D341Med (cell line): ENCODE measurements at regions not wholly inside any gene's neighbourhood (a gene's known extent, or its start where the extent isn't known, plus 50 kb on each side); places are given as distances from the start of the nearest gene placed in this dataset.
"Not testable (repeated sequence)": the region's sequence is repeated elsewhere in the genome, so short reads cannot be mapped to it uniquely, and the experiment has no call there.

Experiments
- DNase-seq: peaks from one replicate; pipeline ENCODE4 v3.0.0; 2012; ENCODE audit warnings: low spot score

DNA sequence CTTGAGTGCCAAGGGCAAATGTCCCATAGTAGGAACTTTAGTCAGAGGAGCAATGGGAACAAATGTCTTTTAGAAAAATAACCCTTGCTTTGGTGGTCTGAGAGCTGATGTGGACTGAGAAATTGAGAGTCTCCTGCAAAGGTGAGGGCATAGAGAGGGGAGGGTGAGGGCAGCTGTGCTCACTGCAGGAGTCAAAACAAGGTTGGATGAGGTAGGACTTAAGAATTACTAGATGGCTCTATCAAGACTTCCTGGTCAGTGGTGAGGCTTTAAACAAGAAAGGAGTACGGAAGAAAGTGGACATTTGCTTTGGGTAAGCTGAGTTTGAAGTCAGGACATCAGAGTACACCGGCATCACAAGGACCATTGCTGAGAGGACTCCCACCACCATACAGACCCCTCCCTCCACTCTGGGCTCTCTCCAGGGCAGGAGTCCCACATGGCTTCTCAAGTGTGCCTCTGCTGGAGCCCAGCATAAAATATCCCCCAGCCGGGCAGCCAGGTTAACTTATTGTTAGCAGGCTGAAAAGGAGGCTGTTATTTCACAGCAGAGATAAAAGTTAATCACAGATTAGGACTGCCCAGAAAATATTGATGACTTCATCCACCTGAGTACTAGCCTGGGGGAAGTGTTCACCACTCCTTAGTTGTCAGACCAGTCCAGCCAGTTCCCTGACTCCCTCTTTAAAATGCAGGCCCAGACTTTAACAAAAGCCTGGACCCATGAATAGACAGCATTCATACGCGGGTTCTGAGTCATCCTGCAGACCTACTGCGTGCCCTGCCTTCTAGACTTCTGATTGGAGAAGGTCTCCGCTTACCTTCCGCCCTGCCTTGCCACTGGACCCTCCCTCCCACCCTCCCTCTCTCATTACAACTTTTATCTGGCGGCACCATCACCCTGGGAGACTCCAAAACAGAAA, 167.2 kb downstream of the BCL2L11 start:
- not testable (repeated sequence) for DNase-seq

DNA sequence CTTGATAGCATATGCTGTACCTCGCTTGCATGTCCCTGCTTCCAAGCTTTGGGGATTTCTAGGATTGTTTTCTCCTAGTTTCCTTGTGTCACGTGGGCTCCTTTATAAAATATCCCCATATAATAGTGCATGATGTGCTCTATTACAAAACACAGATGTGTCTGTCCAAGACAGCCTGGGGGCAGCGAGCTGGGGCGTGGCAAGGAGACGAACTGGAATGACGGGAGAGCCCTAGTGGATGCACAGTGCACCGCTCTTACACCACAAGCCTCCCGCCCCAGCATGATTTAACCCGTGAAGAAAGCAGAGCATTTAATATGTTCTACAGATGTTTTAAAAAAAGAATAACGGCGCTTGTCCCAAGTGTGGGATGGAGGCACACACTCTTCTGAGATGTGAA, 169.7 kb downstream of the BCL2L11 start:
- not testable (repeated sequence) for DNase-seq

- not testable (repeated sequence) for DNase-seq
Measured at GRCh38 chr2:111291566-111291965, 170.9 kb downstream of the BCL2L11 start.

DNA sequence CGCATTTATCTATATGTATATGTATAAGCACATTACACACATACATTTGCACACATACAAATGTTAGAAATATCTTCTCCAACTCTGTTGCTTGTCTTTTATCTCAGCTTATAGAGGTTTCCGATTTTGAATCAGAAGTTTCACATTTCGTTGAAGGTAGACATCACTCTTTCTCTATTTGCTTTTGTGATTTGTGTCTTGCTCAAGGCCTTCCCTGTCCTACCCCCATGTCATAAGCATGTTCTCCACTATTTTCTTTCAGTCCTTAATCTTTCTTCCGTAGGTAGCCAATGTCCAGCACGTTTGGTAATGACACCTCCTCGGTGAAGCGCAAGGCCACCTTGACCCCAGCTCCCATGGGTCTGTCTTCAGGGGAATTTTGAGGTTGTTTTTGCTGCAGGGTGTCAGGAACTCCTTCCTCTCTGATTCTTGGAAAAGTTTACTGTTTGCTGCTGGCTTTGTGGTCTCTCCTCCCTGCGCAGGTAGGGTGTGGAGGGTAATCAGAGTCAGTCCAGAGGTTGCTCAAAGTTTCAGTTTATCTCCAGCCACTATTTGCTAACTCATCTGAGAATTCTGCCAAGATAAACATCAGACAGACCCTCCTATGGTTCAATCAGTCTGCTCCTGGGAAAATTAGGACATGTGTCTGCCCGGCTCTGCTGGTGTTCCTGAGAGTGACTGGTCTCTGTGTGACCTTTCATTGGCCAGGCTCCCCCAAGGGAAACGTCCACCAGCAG, 171.7 kb downstream of the BCL2L11 start:
- DNase-seq = not testable (repeated sequence)

DNA sequence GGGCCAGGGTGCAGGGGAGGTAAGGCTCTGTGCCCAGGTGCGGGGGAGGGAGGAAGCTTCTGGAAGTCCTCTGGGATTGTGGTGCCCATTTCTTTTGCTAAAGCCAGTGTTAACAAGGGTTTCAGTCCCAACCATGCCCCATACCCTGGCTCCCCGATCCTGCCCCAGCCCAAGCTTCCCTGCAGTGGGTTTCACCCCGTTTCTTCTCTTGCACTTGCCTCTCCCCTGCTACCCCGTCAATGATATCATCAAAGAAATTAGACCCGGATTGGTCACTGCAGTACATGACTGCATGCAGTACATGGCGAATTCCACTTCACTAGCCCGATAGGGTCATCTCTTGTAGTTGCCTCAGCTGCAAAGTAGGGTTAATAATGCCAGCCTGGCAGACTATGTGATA, 174.0 kb downstream of the BCL2L11 start:
- DNase-seq = not testable (repeated sequence)

DNA sequence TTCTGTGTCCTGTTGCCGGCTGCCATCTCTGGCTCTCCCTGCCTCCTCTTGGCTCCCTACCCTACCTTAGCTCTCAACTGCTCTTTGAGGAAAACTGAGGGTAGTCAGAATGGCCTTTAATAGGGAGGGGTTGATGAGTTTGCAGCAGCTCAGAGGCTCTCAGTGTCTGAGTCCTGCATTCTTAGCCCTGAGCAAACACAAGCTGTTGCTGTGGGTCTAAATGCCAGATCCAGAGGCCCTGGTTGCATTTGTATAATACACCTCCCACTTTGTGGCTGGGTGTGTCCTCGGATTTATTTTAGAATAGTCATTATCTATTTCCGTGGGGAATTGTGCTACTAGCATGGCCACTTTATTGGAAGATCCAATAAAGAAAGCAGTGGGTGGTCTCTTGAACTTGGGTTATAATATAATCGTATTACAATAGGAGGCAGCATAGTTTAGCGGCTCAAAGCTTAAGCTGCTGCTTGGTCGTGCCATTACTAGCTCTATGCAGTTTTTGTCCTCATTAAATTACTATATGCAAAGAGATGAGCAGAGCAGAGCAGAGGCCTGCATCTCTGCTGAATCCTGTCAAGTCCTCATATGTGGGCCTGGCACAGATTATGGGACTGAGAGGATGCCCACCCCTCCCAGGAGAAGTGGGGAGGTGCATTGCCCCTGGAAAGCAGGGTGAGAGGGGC, 175.5 kb downstream of the BCL2L11 start:
- DNase-seq = not testable (repeated sequence)

GRCh38 chr2:111297128-111297527, 176.4 kb downstream of the BCL2L11 start:
- DNase-seq = not testable (repeated sequence)

- DNase-seq = not testable (repeated sequence)
Measured at GRCh38 chr2:111298927-111299326, 178.2 kb downstream of the BCL2L11 start.

- DNase-seq = not testable (repeated sequence)
Measured at GRCh38 chr2:111299635-111300034, 178.9 kb downstream of the BCL2L11 start.

DNA sequence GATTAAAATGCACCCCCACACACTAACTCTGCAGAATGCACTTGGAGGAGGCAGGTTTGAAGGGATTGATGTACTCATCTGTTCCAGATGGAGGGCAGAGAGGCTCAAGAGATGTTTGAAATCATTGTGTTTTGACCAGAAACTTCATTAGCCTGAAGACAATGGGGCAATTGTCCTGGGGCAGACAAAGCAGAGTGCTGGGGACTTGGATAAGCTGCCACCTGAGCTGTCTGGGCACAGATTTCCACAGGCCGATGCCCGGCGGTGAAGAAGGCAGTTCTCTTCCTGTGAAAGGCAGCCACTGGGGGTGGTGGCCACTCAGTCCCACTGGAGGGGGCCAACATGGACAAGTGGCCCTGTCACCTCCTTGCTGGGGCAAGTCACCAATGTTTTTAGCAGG, 181.0 kb downstream of the BCL2L11 start:
- DNase-seq = not testable (repeated sequence)

- not testable (repeated sequence) for DNase-seq
Measured at GRCh38 chr2:111302397-111303218, 181.9 kb downstream of the BCL2L11 start.

DNA sequence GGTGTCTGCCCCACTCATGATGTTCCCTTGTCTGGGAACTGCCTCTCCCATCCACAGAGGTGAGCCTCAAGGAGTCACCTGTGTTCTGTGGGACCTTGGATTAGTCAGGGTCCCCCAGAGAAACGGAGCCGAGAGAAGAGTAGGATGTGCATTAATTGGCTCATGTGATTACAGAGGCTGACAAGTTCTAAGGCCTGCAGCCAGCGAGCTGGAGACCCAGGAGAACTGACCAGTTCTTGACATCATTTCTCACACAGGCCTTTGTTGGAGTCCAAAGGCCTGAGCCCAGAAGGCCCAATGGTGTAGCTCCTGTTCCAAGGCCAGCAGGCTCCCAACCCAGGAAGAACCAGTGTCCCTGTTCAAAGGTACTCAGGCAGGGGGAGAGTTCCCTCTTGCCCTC, 186.6 kb downstream of the BCL2L11 start:
- DNase-seq = not testable (repeated sequence)

DNA sequence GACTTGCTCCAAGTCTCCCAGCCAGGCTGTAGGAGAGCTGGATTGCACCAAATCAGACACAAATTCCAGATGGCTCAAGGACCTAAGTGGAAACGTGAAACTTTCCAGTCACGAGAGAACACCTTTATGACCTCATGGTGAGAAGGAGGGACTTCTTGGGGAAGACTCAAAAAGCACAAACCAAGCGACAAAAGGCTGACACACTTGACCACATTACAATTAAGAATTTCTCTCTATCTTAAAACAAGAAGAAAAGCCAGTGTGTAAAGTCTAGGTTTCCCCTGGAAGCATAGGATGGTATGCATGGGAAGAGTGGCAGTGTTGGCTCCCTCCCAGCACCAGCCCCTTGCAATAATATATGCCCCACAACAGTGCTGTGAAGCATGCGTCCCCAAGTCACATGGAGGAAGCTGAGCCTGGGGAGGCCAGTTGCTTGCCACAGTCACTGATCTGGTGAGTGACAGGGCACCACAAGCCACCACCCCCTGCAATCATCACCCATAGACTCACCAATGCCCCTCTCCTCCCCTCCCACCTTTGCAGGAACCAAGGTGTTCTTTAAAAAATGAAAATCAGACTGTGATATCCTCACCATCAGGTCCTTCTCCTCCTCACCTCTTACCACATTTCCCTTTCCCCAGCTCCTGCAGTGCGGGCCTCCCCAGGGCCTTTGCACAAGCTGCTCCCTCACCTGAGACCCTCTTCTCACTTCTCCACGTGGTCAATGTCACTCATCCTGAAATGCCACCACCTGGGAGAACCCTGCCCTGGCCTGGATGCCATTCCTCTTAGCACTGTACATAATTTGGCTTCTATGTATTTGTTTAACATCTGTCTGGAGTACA, 188.7 kb downstream of the BCL2L11 start:
- not testable (repeated sequence) for DNase-seq

GRCh38 chr2:111310395-111310794, 189.7 kb downstream of the BCL2L11 start:
- not testable (repeated sequence) for DNase-seq

DNA sequence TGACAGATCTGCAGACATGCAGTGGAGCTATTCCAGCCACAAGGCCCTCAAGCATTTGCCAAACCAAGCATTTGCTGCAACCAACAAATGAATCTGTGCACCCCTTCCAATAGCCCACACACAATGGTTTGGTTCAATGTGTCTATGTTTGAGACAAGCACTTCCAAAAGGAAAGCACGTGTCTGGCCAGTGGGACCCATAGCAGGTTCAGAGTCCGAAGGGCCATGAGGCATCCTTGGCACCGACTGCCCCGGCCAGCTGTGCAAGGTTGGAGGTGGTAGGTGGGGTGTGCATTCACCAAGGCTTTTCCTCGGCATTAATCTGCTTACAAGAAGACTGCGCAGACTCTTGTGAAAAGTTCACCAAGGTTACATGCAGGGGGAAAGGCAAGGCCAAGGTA, 190.9 kb downstream of the BCL2L11 start:
- DNase-seq = not testable (repeated sequence)

DNA sequence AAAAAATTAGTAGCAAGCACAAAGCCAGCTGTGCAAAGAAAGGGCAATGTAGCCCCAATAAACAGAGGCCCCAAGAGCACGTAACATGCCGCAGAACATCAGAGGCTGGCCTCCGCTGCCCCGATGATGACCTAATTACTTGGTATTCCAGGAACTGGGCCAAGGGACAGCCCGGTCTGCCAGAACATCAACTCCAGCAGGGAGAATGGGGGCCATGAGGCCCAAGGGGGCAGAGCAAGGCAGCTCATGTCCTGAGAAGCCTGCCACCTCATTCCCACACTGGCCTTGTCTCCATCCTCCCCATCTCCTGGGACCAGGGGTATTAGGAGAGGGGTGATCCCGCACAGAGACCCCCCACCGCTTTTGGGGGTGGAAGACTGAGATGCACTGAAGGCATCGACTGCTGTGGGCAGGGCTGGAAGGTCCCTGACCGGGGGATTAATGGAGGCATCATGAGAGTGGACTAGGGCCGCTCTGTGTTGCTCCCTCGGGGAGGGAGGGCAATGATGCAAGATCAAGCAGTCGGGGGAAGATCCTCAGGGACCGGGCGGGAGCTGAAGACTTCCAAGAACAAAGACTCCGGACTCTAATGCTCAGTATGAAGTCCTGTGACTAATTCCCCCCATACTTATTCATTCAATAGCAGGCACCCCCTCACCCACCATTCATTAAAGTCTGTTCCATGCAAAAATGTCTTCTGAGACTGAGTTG, 192.3 kb downstream of the BCL2L11 start:
- DNase-seq = not testable (repeated sequence)

DNA sequence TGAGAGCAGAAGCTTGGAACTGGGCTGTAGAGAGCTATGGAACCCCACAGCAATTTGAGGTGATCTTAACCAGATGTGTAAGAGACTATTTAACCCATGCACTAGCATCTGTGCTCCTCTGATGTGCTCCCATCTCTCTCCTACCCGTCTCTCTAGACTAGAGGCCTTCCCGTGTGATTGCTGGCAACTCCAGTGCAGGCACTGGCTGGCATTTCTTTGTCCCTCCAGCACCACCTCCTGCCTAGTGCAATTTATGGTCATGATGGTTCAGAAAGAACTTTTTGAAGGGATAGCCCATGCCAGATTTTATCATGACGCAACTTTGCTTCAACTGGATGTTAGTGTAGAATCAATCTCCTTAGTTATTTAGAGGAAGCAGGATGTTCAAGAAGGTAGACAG, 193.0 kb downstream of the BCL2L11 start:
- DNase-seq = not testable (repeated sequence)

DNA sequence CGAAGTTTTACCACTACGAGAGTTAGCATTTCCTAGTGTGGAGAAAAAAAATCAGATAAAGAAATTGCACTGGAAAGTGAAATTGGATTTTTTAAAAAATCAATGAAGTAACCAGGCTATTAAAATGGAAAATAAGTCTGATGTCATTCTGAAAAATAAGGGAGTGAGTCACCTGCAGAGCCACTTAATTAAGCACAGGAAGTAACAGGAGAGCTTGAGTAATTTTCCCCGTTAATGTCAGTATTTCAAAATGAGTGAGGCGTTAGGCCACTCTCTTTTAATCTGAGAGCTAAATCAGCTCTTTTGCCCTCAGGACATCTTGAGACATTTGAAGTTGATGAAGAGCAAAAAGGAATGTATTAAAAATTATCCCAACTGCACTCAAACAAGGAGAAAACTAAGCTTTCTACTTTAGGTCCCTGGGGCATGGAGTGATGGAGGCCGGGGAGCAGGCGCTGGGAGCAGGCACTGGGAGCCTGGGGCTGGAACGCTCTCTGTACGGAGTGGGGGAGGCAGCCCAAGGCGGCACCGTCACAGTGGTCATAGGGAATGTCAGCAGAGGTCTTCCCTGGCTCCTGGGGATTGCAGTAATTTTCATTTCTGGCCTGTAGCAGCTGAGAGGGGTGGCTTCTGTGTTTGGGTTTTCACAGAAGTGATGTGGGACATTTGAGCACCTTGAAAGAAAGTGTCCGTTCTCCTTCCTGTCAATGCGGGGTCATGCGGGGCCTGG, 194.6 kb downstream of the BCL2L11 start:
- not testable (repeated sequence) for DNase-seq

DNA sequence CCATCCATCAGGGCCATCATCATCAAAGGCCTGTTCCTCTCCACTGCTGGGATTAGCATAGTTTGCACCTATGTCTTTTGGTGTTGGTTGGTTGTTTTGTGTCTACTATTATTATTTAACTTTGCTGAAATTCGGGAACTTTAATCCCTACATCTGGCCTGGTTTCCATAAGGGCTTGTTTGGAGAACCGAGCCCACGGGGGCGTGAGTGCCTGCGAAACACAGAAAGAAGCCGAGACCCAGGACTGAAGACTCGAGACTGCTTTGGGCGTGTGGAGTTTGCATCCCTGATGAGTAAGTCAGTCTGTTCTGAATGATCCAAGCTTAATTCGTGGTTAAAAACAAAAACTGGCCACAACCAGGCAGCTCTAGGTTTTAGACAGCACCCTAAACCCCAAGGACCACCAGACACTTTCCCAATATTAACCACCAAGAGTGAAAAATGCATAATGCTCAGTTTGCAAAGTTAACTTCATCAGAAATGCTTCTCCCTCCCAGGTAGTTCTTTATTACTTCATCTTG, 195.6 kb downstream of the BCL2L11 start:
- DNase-seq = not testable (repeated sequence)
